GM23338 (cell line): ENCODE measurements at regions not wholly inside any gene's neighbourhood (a gene's known extent, or its start where the extent isn't known, plus 50 kb on each side); places are given as distances from the start of the nearest gene placed in this dataset.
A peak's percentile ranks its signal among the peaks of the same experiment; 100 is the strongest.

ENCODE experiments used
- ATAC-seq: fragments of 200-7000 bp; cut with Tn5 transposase; 3 replicates; pipeline ENCODE4 v1.9.1; 2020
- DNase-seq: peaks from one replicate; pipeline ENCODE4 v3.0.0-alpha.2; 2015; ENCODE audit warnings: low spot score
- H2AFZ ChIP-seq: fragments of 200-600 bp; sonication (generic); 2 replicates; pipeline ENCODE4 v1.8.0; 2016; ENCODE audit warnings: antibody characterized with exemption, mild to moderate bottlenecking, moderate library complexity
- H3F3A ChIP-seq: fragments of 200-600 bp; sonication (generic); replicated peaks from 2 replicates; pipeline ENCODE4 v1.8.0; 2017; ENCODE audit warnings: antibody characterized with exemption, mixed run types, low read depth
- H3K27ac ChIP-seq: fragments of 200-600 bp; sonication (generic); 2 replicates; pipeline ENCODE4 v1.6.1; 2016; ENCODE audit warnings: low read depth
- H3K27me3 ChIP-seq: fragments of 200-600 bp; sonication (generic); 2 replicates; pipeline ENCODE4 v1.8.0; 2016; ENCODE audit warnings: mild to moderate bottlenecking, mixed run types, moderate library complexity; ENCODE audit not compliant: insufficient read depth
- H3K36me3 ChIP-seq: fragments of 200-600 bp; sonication (generic); 2 replicates; pipeline ENCODE4 v1.8.0; 2016; ENCODE audit warnings: mild to moderate bottlenecking; ENCODE audit not compliant: insufficient read depth
- H3K4me1 ChIP-seq: fragments of 200-600 bp; sonication (generic); 2 replicates; pipeline ENCODE4 v1.8.0; 2016; ENCODE audit warnings: mild to moderate bottlenecking, moderate library complexity; ENCODE audit not compliant: insufficient read depth
- H3K4me2 ChIP-seq: fragments of 200-600 bp; sonication (generic); 2 replicates; pipeline ENCODE4 v1.7.1; 2017; ENCODE audit warnings: mixed run types
- H3K4me3 ChIP-seq: fragments of 200-600 bp; sonication (generic); 2 replicates; pipeline ENCODE4 v1.6.1; 2016; ENCODE audit warnings: mixed run types
- H3K79me2 ChIP-seq: fragments of 200-600 bp; sonication (generic); replicated peaks from 2 replicates; pipeline ENCODE4 v1.8.0; 2017; ENCODE audit warnings: mild to moderate bottlenecking; ENCODE audit not compliant: insufficient read depth
- H3K9me2 ChIP-seq: fragments of 200-600 bp; sonication (generic); 2 replicates; pipeline ENCODE4 v1.8.0; 2017; ENCODE audit not compliant: insufficient read depth
- H4K20me1 ChIP-seq: fragments of 200-600 bp; sonication (generic); replicated peaks from 2 replicates; pipeline ENCODE4 v1.8.0; 2017; ENCODE audit warnings: mild to moderate bottlenecking; ENCODE audit not compliant: insufficient read depth
- H3K27ac Mint-ChIP-seq: 2 replicates; pipeline ENCODE4 v1.8.0; 2020; ENCODE audit warnings: inconsistent platforms, mild to moderate bottlenecking, moderate library complexity, mixed read lengths
- H3K27me3 Mint-ChIP-seq: 3 replicates; pipeline ENCODE4 v1.8.0; 2022; ENCODE audit warnings: low read depth, mild to moderate bottlenecking, moderate library complexity, mixed read lengths, inconsistent platforms; ENCODE audit not compliant: insufficient read depth, poor library complexity
- H3K36me3 Mint-ChIP-seq: 3 replicates; pipeline ENCODE4 v1.8.0; 2021; ENCODE audit warnings: low read depth, mild to moderate bottlenecking, inconsistent platforms, moderate library complexity, mixed read lengths
- H3K4me1 Mint-ChIP-seq: 3 replicates; pipeline ENCODE4 v1.8.0; 2020; ENCODE audit warnings: mild to moderate bottlenecking, inconsistent platforms, mixed read lengths
- H3K4me3 Mint-ChIP-seq: 3 replicates; pipeline ENCODE4 v1.8.0; 2021; ENCODE audit warnings: moderate library complexity, mild to moderate bottlenecking, inconsistent platforms, mixed read lengths
- H3K9me3 Mint-ChIP-seq: 3 replicates; pipeline ENCODE4 v1.8.0; 2020; ENCODE audit warnings: moderate library complexity, mild to moderate bottlenecking, inconsistent platforms, mixed read lengths
- CREB1 ChIP-seq: fragments of 250-450 bp; sonication (Bioruptor Pico); IDR thresholded peaks from 2 replicates; pipeline ENCODE4 v1.5.0; 2020; ENCODE audit warnings: low read depth, mild to moderate bottlenecking, moderate library complexity
- CTCF ChIP-seq, 2 experiments: fragments of 200-600 bp in 1 of 2; sonication (generic) in 1 of 2; conservative IDR thresholded peaks; 2 replicates each; pipeline versions ENCODE4 v1.5.1 to v1.6.1; 2016 to 2017; ENCODE audit warnings: antibody characterized with exemption in 2 of 2, low read depth in 2 of 2, mild to moderate bottlenecking in 2 of 2, moderate library complexity in 1 of 2
- ETS1 ChIP-seq: IDR thresholded peaks from 2 replicates; pipeline ENCODE4 v1.6.1; 2016; ENCODE audit warnings: antibody characterized with exemption
- EZH2 ChIP-seq: fragments of 200-600 bp; sonication (generic); IDR thresholded peaks from one replicate; pipeline ENCODE4 v1.8.0; 2017; ENCODE audit warnings: antibody characterized with exemption, mild to moderate bottlenecking, low read depth; ENCODE audit not compliant: unreplicated experiment
- EZH2phosphoT487 ChIP-seq: fragments of 200-600 bp; sonication (generic); IDR thresholded peaks from one replicate; pipeline ENCODE4 v1.8.1; 2018; ENCODE audit warnings: antibody characterized with exemption; ENCODE audit not compliant: unreplicated experiment
- JUNB ChIP-seq: IDR thresholded peaks from one replicate; pipeline ENCODE4 v1.6.1; 2016; ENCODE audit warnings: antibody characterized with exemption; ENCODE audit not compliant: unreplicated experiment
- NANOG ChIP-seq: IDR thresholded peaks from 2 replicates; pipeline ENCODE4 v1.6.1; 2016; ENCODE audit warnings: antibody characterized with exemption, borderline replicate concordance
- POLR2AphosphoS5 ChIP-seq: IDR thresholded peaks from 2 replicates; pipeline ENCODE4 v1.6.1; 2016; ENCODE audit warnings: antibody characterized with exemption, low read depth
- REST ChIP-seq: IDR thresholded peaks from one replicate; pipeline ENCODE4 v1.6.1; 2018; ENCODE audit warnings: antibody characterized with exemption; ENCODE audit not compliant: unreplicated experiment
- STAT1 ChIP-seq: IDR thresholded peaks from one replicate; pipeline ENCODE4 v1.6.1; 2016; ENCODE audit warnings: antibody characterized with exemption; ENCODE audit not compliant: unreplicated experiment
- ZNF114 ChIP-seq: fragments of 250-450 bp; sonication (Bioruptor Pico); IDR thresholded peaks from 2 replicates; pipeline ENCODE4 v1.5.0; 2020; ENCODE audit warnings: mild to moderate bottlenecking, moderate library complexity
- ZNF331 ChIP-seq: fragments of 250-450 bp; sonication (Bioruptor Pico); IDR thresholded peaks from 2 replicates; pipeline ENCODE4 v1.5.0; 2020; ENCODE audit warnings: low read depth, mild to moderate bottlenecking, moderate library complexity
- ZNF462 ChIP-seq: fragments of 250-450 bp; sonication (Bioruptor Pico); IDR thresholded peaks from 2 replicates; pipeline ENCODE4 v1.5.0; 2020; ENCODE audit warnings: mild to moderate bottlenecking, moderate library complexity

- ATAC-seq = no peak
- no peak for TF ChIP-seq CREB1 (CRISPR knock-in tag)
- no peak for TF ChIP-seq EZH2phosphoT487
- no peak for TF ChIP-seq EZH2
- TF ChIP-seq NANOG = no peak
- no peak for TF ChIP-seq POLR2AphosphoS5
- no peak for TF ChIP-seq CTCF (conservative IDR thresholded peaks at IDR 0.05; ENCODE audit: low read depth in 2 of 2)
- TF ChIP-seq REST = no peak
- no peak for TF ChIP-seq JUNB
- TF ChIP-seq STAT1 = no peak
- no peak for TF ChIP-seq ZNF114 (CRISPR knock-in tag)
- TF ChIP-seq ETS1 = no peak
- no peak for TF ChIP-seq ZNF462 (CRISPR knock-in tag)
- TF ChIP-seq ZNF331 (CRISPR knock-in tag) = no peak
- Histone ChIP-seq H4K20me1 (no peaks in the 10 kb centered on the region), H3K36me3 (no peaks in the 10 kb centered on the region), H3K4me3 (no peak overlapping the region), H3K27ac (no peak overlapping the region), H2AFZ (peak overlapping the region; percentile 28; the same call in 1 of the 2 replicates), H3K9me2 (no peaks in the 10 kb centered on the region), H3K4me2 (no peak overlapping the region), H3K4me1 (peaks cover 20% of the 10 kb centered on the region), H3K27me3 (no peaks in the 10 kb centered on the region), H3K79me2 (no peaks in the 10 kb centered on the region), H3F3A (no peaks in the 10 kb centered on the region)
- H3K27me3 Mint-ChIP-seq = peaks cover 2% of the 10 kb centered on the region
- H3K4me3 Mint-ChIP-seq = no peak overlapping the region
- H3K27ac Mint-ChIP-seq = no peak overlapping the region
- H3K36me3 Mint-ChIP-seq = no peaks in the 10 kb centered on the region
- H3K9me3 Mint-ChIP-seq = no peaks in the 10 kb centered on the region
- no peak for DNase-seq
- peaks cover 21% of the 10 kb centered on the region for H3K4me1 Mint-ChIP-seq
Observed at GRCh38 chr6:132972971-132973370, 158.6 kb downstream of the RPS12 start.
